AML-193 (cell line): ENCODE measurements at regions not wholly inside any gene's neighbourhood (a gene's known extent, or its start where the extent isn't known, plus 50 kb on each side); places are given as distances from the start of the nearest gene placed in this dataset.

Experiments
- DNase-seq, 2 experiments: peaks; one replicate each; lab custom pipeline; 2025; lab: John Stamatoyannopoulos, UW

DNA sequence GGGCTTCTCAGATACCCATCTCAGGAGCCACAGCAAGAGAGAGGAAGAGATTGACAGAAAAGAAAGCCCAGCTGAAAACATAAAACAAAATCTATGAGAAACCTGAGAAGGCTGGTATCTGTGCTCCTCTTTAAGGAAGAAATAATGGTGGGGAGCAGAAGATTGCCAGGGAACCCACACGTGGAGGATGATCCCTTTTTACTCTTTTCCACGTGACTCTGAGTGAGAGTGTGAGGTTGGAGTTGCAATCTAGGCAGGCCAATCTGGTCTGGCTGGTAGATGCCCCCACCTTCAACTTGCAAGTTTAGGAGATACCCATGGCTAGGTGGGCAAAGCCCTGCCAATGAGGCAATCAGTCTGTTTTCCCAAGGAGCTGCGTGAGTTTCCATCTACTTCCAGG lies 202.3 kb downstream of the TENT4A start:
- DNase-seq, result no peak

DNA sequence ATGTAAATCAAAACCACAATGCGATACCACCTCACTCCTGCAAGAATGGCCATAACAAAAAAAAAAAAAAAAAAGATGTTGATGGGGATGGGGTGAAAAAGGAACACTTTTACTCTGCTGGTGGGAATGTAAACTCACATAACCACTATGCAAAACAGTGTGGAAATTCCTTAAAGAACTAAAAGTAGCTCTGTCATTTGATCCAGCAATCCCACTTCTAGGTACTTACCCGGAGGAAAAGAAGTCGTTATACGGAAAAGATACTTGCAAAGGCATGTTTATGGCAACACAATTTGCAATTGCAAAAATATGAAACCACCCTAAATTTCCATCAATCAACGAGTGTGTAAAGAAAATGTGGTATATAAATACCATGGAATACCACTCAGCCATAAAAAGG lies 205.0 kb downstream of the TENT4A start:
- no peak for DNase-seq

DNA sequence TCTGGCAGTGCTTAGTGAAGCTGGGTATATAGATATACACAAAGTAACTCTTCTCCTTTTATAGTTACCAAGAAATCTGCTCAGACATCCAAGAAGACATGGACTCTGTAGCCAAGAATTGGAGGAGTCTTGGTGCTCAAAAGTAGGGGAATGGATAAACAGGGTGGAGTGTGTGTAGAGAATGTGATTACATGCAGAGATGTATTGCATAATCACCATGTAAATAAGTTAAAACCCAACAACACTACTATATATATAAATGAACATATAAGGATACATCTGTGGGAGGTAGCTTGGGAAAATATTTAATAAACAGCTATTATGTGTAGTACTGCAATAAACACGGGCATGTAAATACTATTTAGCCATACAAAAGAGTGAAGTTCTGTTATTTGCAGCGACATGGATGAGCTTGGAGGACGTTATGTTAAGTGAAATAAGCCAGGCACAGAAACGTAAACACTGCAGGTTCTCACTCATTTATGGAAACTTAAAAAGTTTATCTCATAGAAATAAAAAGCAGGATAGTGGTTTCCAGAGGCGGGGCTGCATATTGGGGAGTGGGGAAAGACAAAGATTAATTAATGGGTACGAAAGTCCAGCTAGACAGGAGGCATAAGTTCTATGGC lies 207.5 kb downstream of the TENT4A start:
- DNase-seq, result no peak

DNA sequence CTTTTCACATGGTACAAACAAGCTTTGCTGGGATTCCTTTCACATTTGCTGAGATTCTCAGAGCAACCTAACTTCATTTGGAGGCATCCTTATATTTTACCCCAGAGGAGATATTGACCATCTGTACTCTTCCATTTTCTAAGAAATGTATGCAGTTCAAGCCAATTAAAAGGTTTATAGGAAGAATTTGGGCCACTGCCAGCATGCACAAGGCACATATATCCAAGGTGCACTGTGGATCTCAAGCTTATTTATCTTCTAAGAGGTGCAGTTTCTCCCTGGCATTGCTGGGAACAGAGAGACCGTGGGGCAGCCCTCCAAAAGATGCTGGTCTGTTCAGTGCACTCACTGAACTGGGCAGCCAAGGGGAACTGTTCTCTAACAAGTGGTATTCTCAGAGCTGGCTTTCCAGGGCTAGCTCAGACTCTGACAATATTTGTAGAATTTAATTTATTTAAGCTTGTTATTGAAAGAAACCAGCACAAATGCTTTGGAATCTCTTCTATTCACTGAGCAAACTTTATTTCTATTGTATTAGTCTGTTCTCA lies 213.3 kb downstream of the TENT4A start:
- DNase-seq, result no peak

DNA sequence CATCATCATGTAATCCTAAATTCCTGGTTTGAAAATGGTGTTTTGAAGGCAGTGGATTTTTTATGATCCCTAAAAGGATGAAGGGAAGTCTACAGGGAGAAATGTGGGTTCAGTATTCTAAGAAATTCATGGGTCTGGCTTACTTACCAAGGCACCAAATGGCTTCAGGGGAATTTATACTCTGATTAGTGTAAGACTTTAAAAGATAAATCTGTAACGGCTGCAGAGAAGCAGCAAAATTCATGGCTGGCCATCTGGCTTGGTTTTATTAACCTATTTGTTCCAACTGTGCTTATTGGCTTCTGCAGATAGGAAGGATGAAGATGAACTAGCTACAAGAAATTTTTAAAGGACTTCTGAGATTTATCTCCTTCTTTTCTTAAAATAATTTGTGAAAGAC lies 222.8 kb downstream of the TENT4A start:
- no peak for DNase-seq

DNA sequence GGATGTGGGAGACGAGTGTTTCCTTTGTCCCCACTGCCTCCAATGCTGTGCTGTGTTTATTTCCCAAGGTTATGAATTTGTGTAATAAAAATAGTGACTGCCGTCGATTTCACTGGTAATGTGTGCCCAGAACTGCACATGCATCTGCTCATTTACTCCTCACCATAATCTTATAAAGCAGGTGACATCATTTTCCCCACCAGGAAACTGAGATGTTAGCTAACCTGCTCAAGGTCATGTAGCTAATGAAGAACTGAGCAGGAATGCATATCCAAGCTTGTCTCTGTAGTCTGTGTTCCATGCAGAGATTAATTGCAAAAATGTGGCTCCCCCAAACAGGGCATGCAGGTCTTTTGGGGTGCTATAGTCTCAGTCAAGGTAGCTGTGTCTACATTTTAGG lies 224.4 kb downstream of the TENT4A start:
- no peak for DNase-seq

DNA sequence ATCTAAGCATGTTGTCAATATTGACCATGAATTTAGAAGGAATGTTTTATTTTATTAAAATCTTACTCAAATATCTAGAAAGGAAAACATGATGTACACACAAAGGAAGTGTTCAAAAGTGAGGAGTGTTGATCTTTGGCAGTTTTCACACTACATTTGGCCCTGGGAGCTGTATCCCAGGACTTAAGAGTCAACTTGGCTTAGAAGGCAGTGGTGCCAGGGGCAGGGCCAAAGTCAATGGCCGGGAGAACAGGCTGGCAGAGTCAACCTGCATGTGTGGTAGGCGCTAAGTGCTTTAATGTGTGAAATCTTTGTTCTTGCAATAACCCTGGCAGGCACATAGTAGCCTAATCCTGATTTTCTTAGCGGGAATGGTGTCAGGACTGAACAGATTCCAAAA lies 228.4 kb downstream of the TENT4A start:
- no peak for DNase-seq

DNA sequence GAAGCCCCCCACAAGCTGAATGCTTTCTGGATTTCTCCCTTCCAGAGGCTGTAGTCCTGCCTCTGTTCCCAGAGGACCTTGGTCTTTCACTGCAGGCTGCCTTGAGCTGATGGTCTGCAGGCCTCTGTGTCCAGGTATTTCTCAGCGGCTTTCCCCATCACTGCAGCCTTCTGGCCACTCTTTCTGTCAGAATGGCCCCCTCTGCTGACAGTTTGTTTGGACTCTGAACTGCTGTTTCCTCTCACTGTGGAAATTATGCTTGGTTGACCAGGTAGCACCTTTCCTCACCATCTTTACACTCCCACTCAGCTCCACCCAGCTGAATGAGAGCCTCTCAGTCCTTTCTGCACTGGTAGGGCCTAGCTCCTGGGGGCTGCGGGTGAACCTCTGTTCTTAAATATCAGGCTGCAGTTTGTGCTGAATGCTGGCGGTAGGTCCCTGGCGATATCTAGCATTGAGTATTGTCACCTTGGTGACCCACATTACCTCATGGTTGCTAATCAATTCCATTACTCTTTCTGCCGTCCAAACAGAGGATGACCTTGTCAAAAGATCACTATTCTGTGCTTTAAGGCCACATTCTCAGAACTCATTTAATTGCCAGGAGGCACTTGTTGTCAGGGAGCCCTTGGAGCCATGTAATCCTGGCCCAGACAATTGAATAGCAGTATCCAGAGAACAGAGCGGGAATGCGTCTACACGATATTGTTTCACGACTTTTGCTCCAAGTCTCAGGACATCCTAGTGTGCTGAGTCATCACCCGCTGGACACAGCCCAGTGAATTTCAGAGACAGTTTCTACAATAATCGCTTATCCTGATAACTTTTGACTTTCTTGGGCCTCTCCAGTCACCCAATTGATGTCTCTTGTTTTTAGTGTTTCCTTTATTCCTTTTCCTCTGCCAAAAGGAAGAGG lies 230.2 kb downstream of the TENT4A start:
- no peak for DNase-seq

DNA sequence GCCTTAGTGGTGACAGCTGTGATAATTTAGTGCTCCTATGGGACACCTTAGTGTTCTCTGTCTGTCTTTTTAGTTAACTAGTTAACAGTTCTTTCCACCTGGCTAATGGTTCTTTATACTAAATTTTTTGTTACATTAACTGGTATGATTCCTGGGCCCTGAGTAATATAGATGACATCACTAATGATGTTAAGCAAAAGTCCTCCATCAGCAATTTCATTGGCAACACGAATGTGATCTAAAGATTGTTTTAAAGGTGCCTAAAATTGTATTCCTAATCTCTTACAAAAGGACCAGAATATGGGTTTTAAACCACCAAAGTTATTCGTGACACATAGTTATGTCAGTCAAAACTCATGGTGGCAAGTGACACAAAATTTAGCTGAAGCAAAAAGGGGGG lies 235.3 kb downstream of the TENT4A start:
- no peak for DNase-seq

DNA sequence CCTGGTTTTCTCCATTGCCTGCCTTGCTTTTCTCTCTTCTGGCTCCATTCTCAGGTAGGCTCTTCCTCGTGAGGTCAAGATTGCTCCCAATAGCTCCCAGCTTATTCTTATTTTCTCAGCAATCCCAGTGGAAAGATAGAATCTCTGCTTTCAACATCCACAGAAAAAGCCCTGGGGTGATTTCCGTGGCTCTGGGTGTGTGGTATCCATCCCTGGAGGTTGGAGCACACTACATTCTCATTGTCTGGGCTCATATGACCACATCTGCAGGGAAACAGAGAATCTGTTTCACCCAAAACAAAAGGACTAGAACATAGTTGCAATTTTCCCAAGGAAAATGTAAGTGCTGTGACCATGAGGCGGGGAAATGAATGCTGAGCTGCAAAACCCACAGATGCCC lies 236.0 kb downstream of the TENT4A start:
- DNase-seq, result no peak

DNA sequence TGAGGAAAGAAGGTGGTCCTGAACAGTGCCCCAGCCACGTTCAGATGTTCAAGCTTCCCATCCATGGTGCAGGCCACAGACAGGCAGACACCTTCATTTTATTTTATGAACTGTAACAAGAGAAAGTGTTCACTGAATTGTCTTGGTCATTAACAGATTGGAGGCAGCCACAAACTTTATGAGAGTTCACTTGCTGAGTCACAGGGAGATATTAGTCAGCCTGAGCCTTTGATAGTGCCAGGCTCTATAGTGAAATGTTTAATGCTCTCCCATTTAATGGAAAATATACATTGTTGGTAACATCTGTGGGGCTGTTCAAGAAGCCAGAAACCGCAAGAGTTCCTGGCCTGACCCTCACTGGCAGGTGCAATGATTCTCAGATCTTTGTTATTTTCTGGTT lies 237.0 kb downstream of the TENT4A start:
- DNase-seq, result no peak

DNA sequence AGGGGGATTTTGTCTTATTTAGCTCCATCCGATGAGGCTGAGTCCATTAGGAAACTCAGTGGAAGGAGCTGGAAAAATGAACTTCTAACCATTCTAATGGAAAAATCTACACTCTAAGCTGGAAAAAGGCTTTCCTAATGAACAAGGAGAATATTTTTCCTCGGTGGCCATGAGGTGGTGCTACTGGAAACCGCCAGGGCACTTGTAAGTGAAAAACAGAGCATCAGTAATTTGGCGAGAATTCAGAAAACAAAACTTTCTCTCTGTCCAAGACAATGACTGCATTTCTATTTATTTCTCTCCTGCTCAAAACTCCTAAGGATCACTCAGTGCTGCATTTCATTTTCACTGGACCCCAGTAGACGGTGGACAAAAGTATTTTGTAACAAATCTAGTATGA lies 237.6 kb downstream of the TENT4A start:
- DNase-seq, result no peak

DNA sequence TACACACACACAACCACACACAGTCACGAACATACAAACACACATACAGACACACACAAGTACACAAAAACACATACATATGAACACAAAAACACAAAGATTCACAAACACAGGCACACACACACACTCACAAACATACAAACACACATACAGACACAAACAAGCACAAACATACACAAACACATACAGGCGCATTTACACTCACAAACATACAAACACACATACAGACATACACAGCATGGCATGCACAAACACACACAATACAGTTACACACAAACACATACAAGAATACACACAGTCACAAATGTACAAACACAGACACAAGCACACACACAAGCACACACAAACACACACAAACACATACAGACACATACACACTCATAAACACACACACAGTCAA lies 247.9 kb downstream of the TENT4A start:
- no peak for DNase-seq

DNA sequence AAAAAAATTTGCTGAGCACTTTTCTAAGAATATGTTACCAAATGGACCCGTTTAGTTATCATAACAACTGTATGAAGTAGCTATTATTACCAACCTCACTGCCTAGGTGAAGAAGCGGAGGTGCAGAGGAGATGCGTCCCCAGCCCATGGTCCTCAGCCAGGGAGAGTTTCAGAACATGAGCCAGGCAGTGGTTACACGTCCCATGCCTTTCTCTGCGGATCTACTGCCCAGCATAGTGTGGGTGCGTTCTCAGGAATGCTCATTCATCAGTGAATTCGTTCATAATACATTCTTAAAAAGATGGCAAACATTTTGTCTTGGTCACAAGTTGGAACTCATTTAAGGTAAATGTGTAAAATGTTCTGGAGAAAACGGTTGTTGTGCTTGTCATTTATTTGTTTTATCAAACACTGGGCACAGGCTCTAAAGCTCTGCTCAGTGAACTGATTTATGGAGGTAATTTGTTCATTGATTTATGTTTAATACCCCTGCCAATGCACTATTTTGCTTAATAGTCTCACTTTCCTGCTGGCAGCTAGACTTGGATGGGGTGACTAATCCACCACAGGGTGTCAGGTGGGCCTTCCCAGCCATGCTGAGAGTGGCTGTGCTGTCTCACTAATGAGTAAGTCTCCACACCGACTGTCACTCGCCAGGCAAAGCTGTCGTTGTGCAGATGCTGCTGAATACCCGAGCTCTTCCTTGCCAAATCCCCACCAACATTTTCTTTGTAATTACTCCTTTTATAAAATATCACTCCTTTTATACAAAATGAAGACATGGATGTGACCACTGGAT lies 248.8 kb downstream of the TENT4A start:
- DNase-seq, result no peak

DNA sequence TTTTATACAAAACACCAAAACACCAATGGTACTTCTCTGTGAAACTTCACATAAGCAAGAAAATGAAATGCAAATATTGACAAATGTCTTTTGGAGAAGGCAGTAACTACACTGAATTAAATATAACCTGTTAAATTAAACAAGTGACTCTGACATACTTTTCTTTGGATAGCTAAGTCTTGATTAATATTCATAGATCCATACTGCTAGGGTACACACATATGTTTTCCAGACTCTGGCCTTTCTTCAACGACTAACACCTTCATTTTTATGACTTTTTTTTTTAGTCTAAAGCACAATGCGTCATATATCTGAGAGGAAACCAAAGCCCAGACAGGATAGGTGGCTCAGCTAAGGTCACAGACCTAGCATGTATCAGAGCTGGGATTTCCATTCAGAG lies 263.7 kb downstream of the TENT4A start:
- no peak for DNase-seq

DNA sequence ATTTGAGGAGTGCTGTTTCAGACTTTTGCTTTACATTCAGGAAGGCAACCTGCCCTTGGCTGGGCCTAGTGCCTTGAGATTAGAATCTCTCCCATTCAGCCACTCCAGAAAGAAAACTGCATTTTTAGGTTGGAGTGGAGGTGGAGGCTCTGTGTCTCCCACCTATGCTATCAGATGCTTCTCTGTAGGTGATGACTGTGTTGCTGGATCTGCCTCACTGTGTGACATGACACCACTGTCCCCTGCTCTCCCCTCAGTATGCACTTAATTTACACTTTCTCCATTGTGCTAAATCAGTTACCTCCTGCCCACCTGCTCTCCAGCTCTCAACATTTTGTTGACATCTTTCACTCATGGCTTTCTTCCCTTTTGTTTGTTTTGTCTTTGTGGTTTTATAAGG lies 265.8 kb downstream of the TENT4A start:
- no peak for DNase-seq

DNA sequence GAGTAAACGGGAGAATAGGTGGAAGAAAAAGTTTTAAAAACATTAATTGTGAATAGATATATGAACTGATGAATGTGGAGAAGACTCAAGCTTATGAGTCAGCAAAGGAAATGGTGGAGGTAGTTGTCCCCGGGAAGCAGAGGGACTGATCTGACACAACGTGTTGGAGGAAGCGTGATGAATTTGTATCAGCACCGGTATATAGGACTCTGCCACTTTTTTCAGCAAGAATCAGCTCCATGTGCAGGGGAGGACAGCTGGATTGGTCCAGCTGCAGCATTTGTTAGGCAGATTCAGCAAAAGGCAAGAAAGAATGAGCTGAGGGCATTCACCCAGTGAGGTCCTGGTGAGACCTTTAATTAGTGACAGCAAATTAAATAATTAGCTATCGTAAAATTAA lies 276.0 kb downstream of the TENT4A start:
- no peak for DNase-seq

DNA sequence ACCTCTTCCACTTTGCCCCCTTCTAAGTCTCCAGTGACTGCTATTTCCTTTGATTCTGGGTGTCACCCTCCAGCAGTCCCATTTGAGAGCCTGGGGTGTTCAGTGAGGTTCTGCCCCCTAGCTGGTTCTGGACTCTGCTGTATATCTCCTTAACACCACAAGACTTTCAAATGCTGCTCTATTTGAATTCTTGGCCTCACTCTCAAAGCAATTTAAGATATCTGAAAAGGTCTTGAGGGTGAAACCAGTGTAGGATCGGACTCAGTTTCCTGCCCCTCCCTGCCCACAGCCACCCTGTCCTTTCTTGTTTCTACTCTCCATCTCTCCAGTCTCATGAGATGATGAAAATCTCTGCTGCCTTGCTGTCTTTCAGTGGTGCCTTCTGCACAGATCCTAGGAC lies 280.9 kb downstream of the TENT4A start:
- no peak for DNase-seq

DNA sequence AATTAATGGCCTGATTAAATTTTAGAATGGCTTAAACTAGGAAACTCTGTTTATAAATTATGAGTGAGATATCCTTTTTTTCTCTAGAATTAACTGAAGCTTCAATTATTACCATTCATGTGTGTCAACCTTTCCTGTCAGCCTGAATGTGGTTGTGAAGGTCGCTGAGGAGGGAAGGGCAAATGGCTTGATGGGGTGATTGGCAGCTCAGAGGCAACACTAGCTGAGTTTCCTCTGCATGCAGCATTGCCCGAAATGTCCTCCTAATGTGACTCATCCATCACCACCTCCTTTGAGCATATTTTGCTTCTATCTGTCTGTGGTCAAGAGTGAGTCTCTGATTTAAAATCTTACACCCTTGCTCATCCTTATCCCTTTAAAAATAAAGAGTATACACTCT lies 281.9 kb downstream of the TENT4A start:
- DNase-seq, result no peak

DNA sequence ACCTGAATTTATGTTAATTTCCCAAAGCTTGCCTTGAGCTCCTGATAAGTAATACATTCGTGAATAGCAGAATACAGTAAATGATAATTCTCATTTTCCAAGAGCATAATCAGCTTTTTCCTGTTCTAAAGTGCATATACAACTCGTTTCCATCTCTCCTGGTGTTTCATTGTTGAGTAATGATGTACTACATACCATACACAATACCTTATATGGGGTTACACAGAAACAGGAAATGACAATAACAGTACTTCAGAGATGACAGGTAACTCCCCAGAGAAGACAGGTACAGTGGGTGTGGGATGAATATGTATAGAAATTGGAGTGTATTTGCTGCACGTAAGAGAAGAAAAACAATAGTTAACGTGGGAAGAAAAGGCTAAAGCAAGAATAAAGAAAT lies 287.1 kb downstream of the TENT4A start:
- no peak for DNase-seq

DNA sequence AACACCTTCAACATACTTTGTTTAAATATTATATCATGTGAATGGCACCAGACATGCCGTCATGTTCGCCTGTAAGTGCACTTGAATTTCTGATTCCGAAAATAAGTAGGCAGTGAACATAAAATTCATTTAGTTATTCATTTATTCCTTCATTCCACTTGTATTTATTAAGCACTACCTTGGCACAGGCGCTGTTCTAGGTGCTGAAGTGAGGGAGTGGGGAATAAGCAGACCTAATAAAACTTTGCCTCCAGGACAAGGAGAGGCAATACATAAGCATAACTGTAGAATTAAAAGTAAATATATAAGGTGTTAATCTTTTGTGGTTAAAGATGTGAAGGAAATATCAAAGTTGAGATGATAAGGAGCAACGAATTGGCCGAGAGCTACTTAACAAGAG lies 297.4 kb downstream of the TENT4A start:
- DNase-seq, result no peak

DNA sequence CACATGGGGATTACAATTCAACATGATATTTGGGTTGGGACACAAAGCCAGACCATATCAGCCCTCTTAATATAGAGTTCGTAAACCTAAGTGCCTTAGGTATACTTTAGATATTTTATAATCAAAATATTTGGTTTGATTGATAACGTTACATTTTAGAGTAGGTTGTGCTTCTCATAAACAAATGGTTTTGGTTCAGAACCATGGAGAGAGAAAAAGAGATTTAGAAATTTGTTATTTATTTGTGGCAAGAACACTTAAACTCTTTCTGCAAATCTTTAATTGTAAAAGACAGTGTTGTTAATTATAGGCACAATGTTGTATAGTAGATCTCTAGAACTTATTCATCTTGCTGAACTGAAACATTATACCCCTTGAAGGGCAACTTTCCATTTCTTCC lies 298.8 kb downstream of the TENT4A start:
- DNase-seq, result no peak

DNA sequence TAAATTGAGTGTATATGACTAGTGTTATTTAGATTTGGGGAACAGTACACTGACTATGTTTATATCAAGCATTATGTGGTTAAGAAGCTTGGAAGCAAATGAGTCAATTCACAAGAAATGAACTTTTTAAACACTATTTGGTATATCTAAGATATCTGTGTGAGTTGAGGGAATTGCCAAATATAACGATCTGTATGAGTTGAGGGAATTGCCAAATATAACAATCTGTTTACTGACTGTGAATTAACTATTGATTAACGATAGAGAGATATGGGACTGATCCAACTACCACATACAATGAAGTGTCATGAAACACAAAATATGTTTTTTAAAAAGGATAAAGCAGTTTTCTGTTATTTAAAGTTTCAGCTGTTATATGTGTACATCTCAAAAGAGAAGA lies 301.4 kb downstream of the TENT4A start:
- no peak for DNase-seq
